OCI-LY1 (cell line): ENCODE measurements at regions not wholly inside any gene's neighbourhood (a gene's known extent, or its start where the extent isn't known, plus 50 kb on each side); places are given as distances from the start of the nearest gene placed in this dataset.
"Not testable (repeated sequence)": the region's sequence is repeated elsewhere in the genome, so short reads cannot be mapped to it uniquely, and the experiment has no call there.

Source experiments
- CTCF ChIP-seq: fragments of 200-600 bp; sonication (generic), shearing (Covaris generic); IDR thresholded peaks from 2 replicates; pipeline ENCODE4 v1.5.1; 2017; ENCODE audit warnings: mild to moderate bottlenecking, antibody characterized with exemption, low read length, moderate library complexity, mixed read lengths
- EZH2 ChIP-seq: fragments of 200-600 bp; sonication (generic), shearing (Covaris generic); IDR thresholded peaks from 2 replicates; pipeline ENCODE4 v1.8.0; 2017; ENCODE audit warnings: borderline replicate concordance, mixed run types, mild to moderate bottlenecking, antibody characterized with exemption, low read length, moderate library complexity, mixed read lengths

GRCh38 chr6:27692133-27692532 lies 219.2 kb upstream of the ZNF184 start:
- not testable (repeated sequence) for TF ChIP-seq EZH2, CTCF
